HepG2 (cell line): ENCODE measurements at regions not wholly inside any gene's neighbourhood (a gene's known extent, or its start where the extent isn't known, plus 50 kb on each side); places are given as distances from the start of the nearest gene placed in this dataset.

Experiments used
- ATAC-seq: fragments of 200-7000 bp; cut with Tn5 transposase; 3 replicates; pipeline ENCODE4 v1.9.1; 2020; ENCODE audit warnings: mild to moderate bottlenecking, moderate library complexity
- BruUV-seq: library from RNA; stranded (reverse); fragments of 400-500 nt; replicated peaks from 2 replicates; lab custom pipeline; 2021; lab: Mats Ljungman, UMichigan
- CTCF ChIA-PET: fragments of 300-600 bp; formaldehyde crosslinking; extraction: SDS; loops from one replicate; lab custom pipeline; 2021; ENCODE audit warnings: low total read pairs, inconsistent platforms, low intra/inter-chr PET ratio; lab: Yijun Ruan, JAX
- POLR2A ChIA-PET: fragments of 350-600 bp; sonication (Branson Sonifier 250); formaldehyde crosslinking; loops from one replicate; lab custom pipeline; 2020; ENCODE audit warnings: antibody characterized with exemption, inconsistent platforms; lab: Yijun Ruan, JAX
- DNase-seq: peaks from one replicate; pipeline ENCODE4 v3.0.0-alpha.2; 2015; ENCODE audit warnings: low spot score
- FAIRE-seq: peaks from 3 replicates; lab custom pipeline; 2011; peaks lifted over from hg19 to GRCh38; lab: Jason Lieb, UNC
- H2AFZ ChIP-seq: one replicate; pipeline ENCODE4 v1.6.1; 2011; ENCODE audit warnings: low read length, inconsistent platforms
- H3K27ac ChIP-seq: fragments of 300-600 bp; 3 replicates; pipeline ENCODE4 v1.8.0; 2011; ENCODE audit warnings: mixed run types, mild to moderate bottlenecking, mixed read lengths, low read length, inconsistent platforms; ENCODE audit not compliant: insufficient read depth; ENCODE audit errors: extremely low read length
- H3K27me3 ChIP-seq, 2 experiments: fragments of 200-600 bp in 1 of 2; 2 replicates in 1 of 2; 3 replicates in 1 of 2; pipeline versions ENCODE4 v1.6.0 to v1.8.0; 2011; ENCODE audit warnings: low read length in 2 of 2, mild to moderate bottlenecking in 2 of 2, moderate library complexity in 2 of 2, inconsistent platforms in 1 of 2; ENCODE audit not compliant: insufficient read depth in 2 of 2, control insufficient read depth in 1 of 2
- H3K36me3 ChIP-seq, 2 experiments: fragments of 200-600 bp in 1 of 2; replicated peaks in 1 of 2; 2 replicates in 1 of 2; 3 replicates in 1 of 2; pipeline versions ENCODE4 v1.5.1 to v1.8.0; 2011; ENCODE audit warnings: low read length in 2 of 2, inconsistent platforms in 1 of 2; ENCODE audit not compliant: insufficient read depth in 2 of 2, control insufficient read depth in 1 of 2
- H3K4me1 ChIP-seq: 2 replicates; pipeline ENCODE4 v1.5.1; 2012; ENCODE audit warnings: low read length, inconsistent platforms; ENCODE audit not compliant: insufficient read depth
- H3K4me2 ChIP-seq: 2 replicates; pipeline ENCODE4 v1.6.0; 2011; ENCODE audit warnings: low read depth, low read length, inconsistent platforms
- H3K4me3 ChIP-seq, 3 experiments: fragments of 200-600 bp in 1 of 3; sonication (generic), shearing (Covaris generic) in 1 of 3; replicated peaks in 1 of 3; 2 replicates each; pipeline ENCODE4 v1.5.1; 2011 to 2016; ENCODE audit warnings: low read length in 3 of 3, inconsistent platforms in 2 of 3, low read depth in 2 of 3, mild to moderate bottlenecking in 2 of 3, control low read depth in 1 of 3, mixed read lengths in 1 of 3; ENCODE audit not compliant: insufficient read depth in 1 of 3
- H3K79me2 ChIP-seq: one replicate; pipeline ENCODE4 v1.6.1; 2011; ENCODE audit warnings: low read length, inconsistent platforms; ENCODE audit not compliant: insufficient read depth
- H3K9ac ChIP-seq: 2 replicates; pipeline ENCODE4 v1.6.0; 2011; ENCODE audit warnings: mild to moderate bottlenecking, low read depth, low read length, inconsistent platforms; ENCODE audit not compliant: insufficient read depth
- H3K9me3 ChIP-seq: 2 replicates; pipeline ENCODE4 v1.5.1; 2012; ENCODE audit warnings: mild to moderate bottlenecking, low read length
- H4K20me1 ChIP-seq: 2 replicates; pipeline ENCODE4 v1.6.0; 2011; ENCODE audit warnings: inconsistent platforms, mild to moderate bottlenecking, low read length, moderate library complexity; ENCODE audit not compliant: insufficient read depth
- GATA4 ChIP-seq: sonication (generic); IDR thresholded peaks from 2 replicates; pipeline ENCODE4 v1.6.1; 2016; ENCODE audit warnings: antibody characterized with exemption, low read depth, borderline replicate concordance
- HNF4G ChIP-seq, 2 experiments: sonication (generic) in 1 of 2; formaldehyde crosslinking in 1 of 2; IDR thresholded peaks; 2 replicates each; pipeline versions ENCODE4 v1.4.0 to v1.6.1; 2011 to 2020; ENCODE audit warnings: borderline replicate concordance in 2 of 2, low read depth in 2 of 2, mild to moderate bottlenecking in 2 of 2, low read length in 1 of 2, missing genetic modification reagents in 1 of 2, moderate library complexity in 1 of 2
- MAFF ChIP-seq: IDR thresholded peaks from 2 replicates; pipeline ENCODE4 v1.6.1; 2011; ENCODE audit warnings: low read depth, low read length, improper control_type of control experiment
- MTA3 ChIP-seq: sonication (generic); formaldehyde crosslinking; IDR thresholded peaks from 2 replicates; pipeline ENCODE4 v1.4.0; 2020; ENCODE audit warnings: missing genetic modification reagents
- NBN ChIP-seq: fragments of 450-650 bp; conservative IDR thresholded peaks from 2 replicates; pipeline ENCODE4 v1.6.1; 2017
- PHF8 ChIP-seq: sonication (generic); formaldehyde crosslinking; IDR thresholded peaks from 2 replicates; pipeline ENCODE4 v1.5.0; 2020; ENCODE audit warnings: missing genetic modification reagents
- RBM39 ChIP-seq: fragments of 200-400 bp; formaldehyde crosslinking; IDR thresholded peaks from one replicate; pipeline ENCODE4 v1.6.1; 2018; ENCODE audit warnings: antibody characterized with exemption, mild to moderate bottlenecking, low read depth, low read length; ENCODE audit not compliant: poor library complexity, severe bottlenecking
- RCOR2 ChIP-seq: IDR thresholded peaks from 2 replicates; pipeline ENCODE4 v1.6.1; 2016; ENCODE audit warnings: missing biosample characterization, missing genetic modification reagents
- RFX3 ChIP-seq: IDR thresholded peaks from 2 replicates; pipeline ENCODE4 v1.6.1; 2016; ENCODE audit warnings: missing biosample characterization, missing genetic modification reagents
- SAP130 ChIP-seq: IDR thresholded peaks from 2 replicates; pipeline ENCODE4 v1.6.1; 2016; ENCODE audit warnings: low read depth
- ZBTB49 ChIP-seq: sonication (generic); formaldehyde crosslinking; IDR thresholded peaks from 2 replicates; pipeline ENCODE4 v1.4.0; 2020; ENCODE audit warnings: missing genetic modification reagents, borderline replicate concordance
- ZNF33B ChIP-seq: sonication (generic); formaldehyde crosslinking; IDR thresholded peaks from 2 replicates; pipeline ENCODE4 v1.5.1; 2020; ENCODE audit warnings: mild to moderate bottlenecking, missing genetic modification reagents
- ZNF557 ChIP-seq: sonication (generic); formaldehyde crosslinking; IDR thresholded peaks from 2 replicates; pipeline ENCODE4 v1.4.0; 2020; ENCODE audit warnings: missing genetic modification reagents
- ZNF670 ChIP-seq: sonication (generic); formaldehyde crosslinking; IDR thresholded peaks from 2 replicates; pipeline ENCODE4 v1.8.0; 2022; ENCODE audit warnings: mild to moderate bottlenecking, missing genetic modification reagents, borderline replicate concordance
- ZSCAN5A ChIP-seq: sonication (generic); formaldehyde crosslinking; IDR thresholded peaks from 2 replicates; pipeline ENCODE4 v1.8.0; 2022; ENCODE audit warnings: mild to moderate bottlenecking, missing genetic modification reagents, borderline replicate concordance
- WGBS: methylation state at CpG from one replicate; pipeline ENCODE4 v1.1.6; 2017; ENCODE audit warnings: low lambda C conversion rate; 5-methylcytosine and 5-hydroxymethylcytosine counted together
- in situ Hi-C: cut with HindIII; loops from 2 replicates; pipeline ENCODE4 v1.10.0; 2017; ENCODE audit warnings: low pct_unique_long_range_greater_than_20kb; ENCODE audit not compliant: extremely low pct_ligation_motif_present
- intact Hi-C: fragments of 100-400 bp; cut with micrococcal nuclease; formaldehyde crosslinking; loops from one replicate; pipeline ENCODE4 v1.10.0; 2022; ENCODE audit not compliant: unreplicated experiment

GRCh38 chr5:113735751-113736150 is 222.3 kb downstream of the YTHDC2 start (continued):
- TF ChIP-seq ZBTB49 (CRISPR knock-in tag) (no peak), GATA4 (no peak), ZNF557 (CRISPR knock-in tag) (no peak), SAP130 (CRISPR knock-in tag) (no peak)

- POLR2A ChIA-PET = no interaction called here
- Histone ChIP-seq H3K79me2 (no peaks in the 10 kb centered on the region), H3K4me1 (no peaks in the 10 kb centered on the region), H3K36me3 (no peaks in the 10 kb centered on the region), H3K27me3 (no peaks in the 10 kb centered on the region), H3K9me3 (no peaks in the 10 kb centered on the region), H2AFZ (no peak overlapping the region), H3K4me3 (no peak overlapping the region), H3K4me2 (no peak overlapping the region), H4K20me1 (no peaks in the 10 kb centered on the region), H3K9ac (no peak overlapping the region), H3K27ac (no peak overlapping the region)
- intact Hi-C loops = no loop called here
- WGBS = 3% methylated on average over 4 of the region's 4 CpGs
- CTCF ChIA-PET = no interaction called here
- TF ChIP-seq ZNF33B (CRISPR knock-in tag) = no peak
- in situ Hi-C loops = no loop called here
- no peak for ATAC-seq
- FAIRE-seq = no peak
- BruUV-seq = no TSS peak
- no peak for DNase-seq
Observed at GRCh38 chr5:113742176-113742575, 228.7 kb downstream of the YTHDC2 start.

GRCh38 chr5:113742639-113743038 is 229.1 kb downstream of the YTHDC2 start:
- BruUV-seq = no TSS peak
- CTCF ChIA-PET = no interaction called here
- in situ Hi-C loops = no loop called here

More at GRCh38 chr5:113742639-113743038, 229.1 kb downstream of the YTHDC2 start:
- no peak overlapping the region for H3K4me2 ChIP-seq
- no peaks in the 10 kb centered on the region for H3K27me3 ChIP-seq
- TF ChIP-seq MTA3 (CRISPR knock-in tag) = no peak
- TF ChIP-seq MAFF = no peak
- no peak for TF ChIP-seq RCOR2
- TF ChIP-seq PHF8 (CRISPR knock-in tag) = no peak
- TF ChIP-seq RBM39 = no peak
- no peak for TF ChIP-seq ZSCAN5A (CRISPR knock-in tag)
- no peak for TF ChIP-seq RFX3 (CRISPR knock-in tag)
- no peak for TF ChIP-seq NBN
- TF ChIP-seq ZNF670 (CRISPR knock-in tag) = no peak
- no peak for TF ChIP-seq HNF4G (IDR thresholded peaks at IDR 0.05; ENCODE audit: borderline replicate concordance, low read depth, low read length)
- no peak for TF ChIP-seq HNF4G (CRISPR knock-in tag; IDR thresholded peaks at IDR 0.05; ENCODE audit: borderline replicate concordance, low read depth)
- no peak for ATAC-seq
- no peaks in the 10 kb centered on the region for H3K79me2 ChIP-seq
- no peaks in the 10 kb centered on the region for H3K4me1 ChIP-seq
- no peak for DNase-seq
- POLR2A ChIA-PET = no interaction called here
- no peaks in the 10 kb centered on the region for H3K36me3 ChIP-seq
- no peak for FAIRE-seq
- H3K27ac ChIP-seq = no peak overlapping the region
- 0% methylated on average over 1 of the region's 1 CpG for WGBS
- no peak overlapping the region for H3K9ac ChIP-seq
- no peak overlapping the region for H3K4me3 ChIP-seq
- H4K20me1 ChIP-seq = no peaks in the 10 kb centered on the region
- H2AFZ ChIP-seq = no peak overlapping the region
- intact Hi-C loops = no loop called here
- H3K9me3 ChIP-seq = no peaks in the 10 kb centered on the region
